Esophagus mucosa (tissue), 1 donor: ENCODE measurements at regions not wholly inside any gene's neighbourhood (a gene's known extent, or its start where the extent isn't known, plus 50 kb on each side); places are given as distances from the start of the nearest gene placed in this dataset.

Experiments
- ATAC-seq: fragments of 200-7000 bp; cut with Tn5 transposase; one replicate; pipeline ENCODE4 v1.9.1; 2020
- donor health status: DM: yes; HTN: yes; CAD: no.

- no peak for ATAC-seq
These were observed 50.1 kb upstream of the ASAP2 start for GRCh38 chr2:9156483-9156882.

GRCh38 chr2:9154061-9154460 lies 52.6 kb upstream of the ASAP2 start:
- no peak for ATAC-seq

- ATAC-seq = peak; percentile 48
These were observed 53.0 kb upstream of the ASAP2 start for GRCh38 chr2:9153643-9153980.

GRCh38 chr2:9152975-9153642 lies 53.5 kb upstream of the ASAP2 start:
- no peak for ATAC-seq

- ATAC-seq = no peak
These were observed 55.7 kb upstream of the ASAP2 start for GRCh38 chr2:9150906-9151305.

- ATAC-seq = no peak
These were observed 56.1 kb upstream of the ASAP2 start for GRCh38 chr2:9150568-9150900.

- peak; percentile 48 for ATAC-seq
These were observed 56.7 kb upstream of the ASAP2 start for GRCh38 chr2:9149726-9150567.

GRCh38 chr2:9149388-9149660 lies 57.3 kb upstream of the ASAP2 start:
- ATAC-seq = no peak

GRCh38 chr2:9146646-9147045 lies 60.0 kb upstream of the ASAP2 start:
- no peak for ATAC-seq

- ATAC-seq = no peak
These were observed 60.7 kb upstream of the ASAP2 start for GRCh38 chr2:9145752-9146430.

GRCh38 chr2:9145109-9145751 lies 61.4 kb upstream of the ASAP2 start:
- no peak for ATAC-seq

- ATAC-seq = no peak
These were observed 62.0 kb upstream of the ASAP2 start for GRCh38 chr2:9144617-9145016.

GRCh38 chr2:9144046-9144445 lies 62.6 kb upstream of the ASAP2 start:
- ATAC-seq = no peak

- no peak for ATAC-seq
These were observed 63.3 kb upstream of the ASAP2 start for GRCh38 chr2:9143264-9143815.

GRCh38 chr2:9142551-9143263 lies 63.9 kb upstream of the ASAP2 start:
- ATAC-seq = peak; percentile 93

GRCh38 chr2:9141706-9142460 lies 64.7 kb upstream of the ASAP2 start:
- no peak for ATAC-seq

- ATAC-seq = no peak
These were observed 65.4 kb upstream of the ASAP2 start for GRCh38 chr2:9141091-9141667.

GRCh38 chr2:9140645-9141044 lies 66.0 kb upstream of the ASAP2 start:
- no peak for ATAC-seq

GRCh38 chr2:9139491-9140443 lies 66.8 kb upstream of the ASAP2 start:
- ATAC-seq = peak; percentile 40
